Thoracic aorta (tissue), 2 donors: ENCODE measurements at regions not wholly inside any gene's neighbourhood (a gene's known extent, or its start where the extent isn't known, plus 50 kb on each side); places are given as distances from the start of the nearest gene placed in this dataset.

Source experiments
- ATAC-seq: fragments of 150-250 bp; one replicate; pipeline ENCODE4 v1.8.0; 2017; ENCODE audit warnings: low read depth; ENCODE audit not compliant: insufficient number of reproducible peaks, low FRiP score
- DNase-seq: peaks from one replicate; pipeline ENCODE4 v3.0.0-alpha.2; 2020; ENCODE audit warnings: low spot score
- H3K27ac ChIP-seq, 2 donors: fragments of 200-600 bp; sonication (generic); 1 replicate in 1 of 2; 2 replicates in 1 of 2; pipeline ENCODE4 v1.5.1; 2016; ENCODE audit warnings: mild to moderate bottlenecking in 2 of 2, moderate library complexity in 2 of 2
- H3K27me3 ChIP-seq: fragments of 200-600 bp; sonication (generic); replicated peaks from 2 replicates; pipeline ENCODE4 v1.6.0; 2016; ENCODE audit warnings: mild to moderate bottlenecking; ENCODE audit not compliant: insufficient read depth
- H3K36me3 ChIP-seq: fragments of 200-600 bp; sonication (generic); one replicate; pipeline ENCODE4 v1.5.1; 2016
- H3K4me1 ChIP-seq, 2 donors: fragments of 200-600 bp; sonication (generic); 1 replicate in 1 of 2; 2 replicates in 1 of 2; pipeline versions ENCODE4 v1.5.1 to v1.6.0; 2016; ENCODE audit warnings: low read depth in 2 of 2, mild to moderate bottlenecking in 1 of 2; ENCODE audit not compliant: control insufficient read depth in 1 of 2
- H3K4me3 ChIP-seq: fragments of 200-600 bp; sonication (generic); 2 replicates; pipeline ENCODE4 v1.5.1; 2016; ENCODE audit warnings: mild to moderate bottlenecking
- H3K9me3 ChIP-seq: fragments of 200-600 bp; sonication (generic); 2 replicates; pipeline ENCODE4 v1.5.1; 2016
- TF ChIP-seq, protein P1 (sequence below): fragments of 200-600 bp; sonication (generic); IDR thresholded peaks from one replicate; pipeline ENCODE4 v1.5.1; 2019; ENCODE audit warnings: antibody characterized with exemption

DNA sequence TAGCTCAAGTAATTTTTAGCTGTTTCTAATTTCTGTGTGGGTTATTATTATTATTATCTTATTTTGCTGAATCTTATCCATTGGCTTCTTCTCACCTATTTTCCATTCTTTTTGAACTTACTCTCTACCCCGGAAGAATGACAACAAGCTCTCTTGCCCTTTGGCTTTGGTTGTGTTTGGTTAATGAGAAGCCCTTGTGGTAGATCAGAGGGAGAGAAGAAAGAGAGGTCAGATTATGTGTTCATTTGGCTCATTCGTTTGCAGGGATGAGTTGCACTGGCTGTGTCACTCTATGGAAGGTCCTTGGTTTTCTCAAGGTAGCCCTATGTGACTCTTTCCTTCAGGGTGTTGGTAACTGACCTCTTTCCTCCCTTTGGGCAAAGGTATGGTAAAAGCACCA is 391.9 kb downstream of the LMO4 start:
- Histone ChIP-seq H3K4me3 (no peak overlapping the region), H3K27me3 (no peaks in the 10 kb centered on the region), H3K27ac (no peak overlapping the region), H3K9me3 (no peaks in the 10 kb centered on the region), H3K36me3 (no peaks in the 10 kb centered on the region), H3K4me1 (no peaks in the 10 kb centered on the region)
- no peak for DNase-seq
- ATAC-seq, result no peak
- TF ChIP-seq, protein P1, sequence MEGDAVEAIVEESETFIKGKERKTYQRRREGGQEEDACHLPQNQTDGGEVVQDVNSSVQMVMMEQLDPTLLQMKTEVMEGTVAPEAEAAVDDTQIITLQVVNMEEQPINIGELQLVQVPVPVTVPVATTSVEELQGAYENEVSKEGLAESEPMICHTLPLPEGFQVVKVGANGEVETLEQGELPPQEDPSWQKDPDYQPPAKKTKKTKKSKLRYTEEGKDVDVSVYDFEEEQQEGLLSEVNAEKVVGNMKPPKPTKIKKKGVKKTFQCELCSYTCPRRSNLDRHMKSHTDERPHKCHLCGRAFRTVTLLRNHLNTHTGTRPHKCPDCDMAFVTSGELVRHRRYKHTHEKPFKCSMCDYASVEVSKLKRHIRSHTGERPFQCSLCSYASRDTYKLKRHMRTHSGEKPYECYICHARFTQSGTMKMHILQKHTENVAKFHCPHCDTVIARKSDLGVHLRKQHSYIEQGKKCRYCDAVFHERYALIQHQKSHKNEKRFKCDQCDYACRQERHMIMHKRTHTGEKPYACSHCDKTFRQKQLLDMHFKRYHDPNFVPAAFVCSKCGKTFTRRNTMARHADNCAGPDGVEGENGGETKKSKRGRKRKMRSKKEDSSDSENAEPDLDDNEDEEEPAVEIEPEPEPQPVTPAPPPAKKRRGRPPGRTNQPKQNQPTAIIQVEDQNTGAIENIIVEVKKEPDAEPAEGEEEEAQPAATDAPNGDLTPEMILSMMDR, result no peak

DNA sequence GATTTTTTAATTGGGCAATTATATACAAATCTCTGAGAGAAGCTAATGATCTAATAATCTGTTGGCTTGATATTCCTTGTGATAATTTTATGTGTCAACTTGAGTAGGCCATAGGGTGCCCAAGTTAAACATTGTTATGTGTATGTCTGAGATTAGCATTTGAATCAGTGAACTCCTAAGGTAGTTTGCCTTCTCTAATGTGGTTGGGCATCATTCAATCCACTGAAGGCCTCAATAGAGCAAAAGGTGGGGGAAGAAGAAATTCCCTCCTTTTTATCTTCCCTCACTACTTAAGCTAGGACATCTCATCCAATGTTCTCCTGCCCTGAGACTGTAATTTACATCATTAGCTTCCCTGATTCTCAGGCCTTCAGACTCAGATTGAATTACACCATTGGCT is 394.5 kb downstream of the LMO4 start:
- no peak overlapping the region for H3K4me3 ChIP-seq
- ATAC-seq, result no peak

DNA sequence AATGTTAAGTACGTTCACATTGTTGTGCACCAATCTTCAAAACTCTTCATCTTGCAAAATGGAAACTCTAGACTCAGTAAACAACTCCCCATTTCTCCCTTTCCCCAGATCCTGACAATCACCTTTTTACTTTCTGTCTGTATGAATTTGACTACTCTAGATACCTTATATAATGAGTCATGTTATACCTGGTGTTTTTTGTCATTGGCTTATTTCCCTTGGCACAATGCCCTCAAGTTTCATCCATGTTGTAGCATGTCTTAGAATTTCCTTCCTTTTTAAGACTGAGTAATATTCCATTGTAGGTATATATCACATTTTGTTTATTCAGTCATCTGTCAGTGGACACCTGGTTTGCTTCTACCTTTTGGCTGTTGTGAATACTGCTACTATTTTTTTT is 399.5 kb downstream of the LMO4 start:
- Histone ChIP-seq H3K36me3 (no peaks in the 10 kb centered on the region), H3K27ac (no peak overlapping the region), H3K4me3 (no peak overlapping the region), H3K27me3 (no peaks in the 10 kb centered on the region), H3K9me3 (no peaks in the 10 kb centered on the region), H3K4me1 (no peaks in the 10 kb centered on the region)
- no peak for ATAC-seq
- no peak for DNase-seq
- TF ChIP-seq, protein P1, result no peak

More for the DNA sequence above, 394.5 kb downstream of the LMO4 start:
- Histone ChIP-seq H3K36me3 (no peaks in the 10 kb centered on the region), H3K27me3 (no peaks in the 10 kb centered on the region), H3K27ac (no peak overlapping the region), H3K9me3 (no peaks in the 10 kb centered on the region), H3K4me1 (no peaks in the 10 kb centered on the region)
- DNase-seq, result no peak
- TF ChIP-seq, protein P1, result no peak

DNA sequence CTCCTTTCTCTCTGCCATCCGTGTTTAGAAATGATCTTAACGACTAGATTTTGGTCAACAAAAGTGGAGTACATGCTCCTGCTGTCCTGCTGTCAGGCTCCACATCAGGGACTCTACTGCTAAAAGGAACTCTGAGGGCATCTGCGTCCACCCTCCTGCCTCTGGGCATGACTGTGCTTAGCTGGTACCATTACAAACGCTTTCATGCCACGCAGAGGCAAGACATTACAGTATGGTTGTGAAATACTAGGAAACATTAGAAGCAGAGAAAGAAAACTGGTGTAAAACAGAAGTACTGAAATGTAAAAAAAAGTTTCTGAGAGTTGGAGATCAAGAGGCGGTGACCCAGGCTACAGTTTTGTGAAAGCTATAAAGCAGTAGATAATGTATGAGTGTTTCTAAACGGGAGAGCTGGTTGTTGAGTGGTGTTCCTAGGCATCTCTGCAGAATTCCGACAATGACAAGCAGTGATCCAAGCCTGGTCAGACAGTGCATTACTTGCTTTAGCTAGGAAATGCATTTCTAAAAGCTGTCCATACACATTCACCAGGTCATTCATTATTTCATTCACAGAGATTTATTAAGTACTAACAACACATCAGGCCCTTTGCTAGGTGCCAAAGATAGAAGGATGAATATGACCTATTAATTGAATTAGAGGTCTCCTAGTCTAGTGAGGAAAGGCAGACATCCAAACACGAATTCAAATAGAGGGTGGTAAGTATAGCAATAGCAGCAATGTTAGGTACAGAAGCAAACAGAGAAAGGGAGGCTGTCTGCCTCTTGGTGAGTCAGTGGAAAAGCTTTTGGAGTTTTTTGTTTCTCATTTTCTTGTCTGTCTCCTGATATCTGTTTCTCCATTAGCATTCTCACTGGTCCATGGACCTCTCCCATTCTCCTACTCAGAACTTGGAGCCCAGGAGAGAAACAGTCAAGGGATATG is 401.9 kb downstream of the LMO4 start:
- TF ChIP-seq, protein P1, result no peak
- ATAC-seq (no peak), DNase-seq (no peak)
- Histone ChIP-seq H3K27ac (no peak overlapping the region), H3K4me3 (no peak overlapping the region), H3K4me1 (no peaks in the 10 kb centered on the region), H3K9me3 (no peaks in the 10 kb centered on the region), H3K27me3 (no peaks in the 10 kb centered on the region), H3K36me3 (no peaks in the 10 kb centered on the region)

DNA sequence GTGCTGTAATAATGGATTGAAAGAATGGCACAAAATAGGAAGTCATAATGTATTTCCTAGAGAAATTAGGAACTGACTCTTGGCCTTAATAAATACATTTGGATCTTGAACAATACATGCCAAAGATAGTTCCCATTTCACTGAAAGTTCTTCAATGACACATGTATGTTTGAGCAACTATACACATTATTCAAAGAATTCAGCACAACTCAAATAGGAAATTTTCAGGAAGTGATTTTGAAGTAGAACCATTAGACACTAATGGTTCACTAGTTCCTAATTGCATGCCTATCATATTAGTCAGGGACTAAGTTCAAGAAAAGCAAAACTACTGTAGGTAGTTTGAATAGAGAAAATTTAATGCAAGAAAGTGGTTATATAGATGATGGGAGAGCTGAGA is 404.7 kb downstream of the LMO4 start:
- TF ChIP-seq, protein P1, result no peak
- Histone ChIP-seq H3K9me3 (no peaks in the 10 kb centered on the region), H3K4me3 (no peak overlapping the region), H3K27ac (no peak overlapping the region), H3K27me3 (no peaks in the 10 kb centered on the region), H3K36me3 (no peaks in the 10 kb centered on the region), H3K4me1 (no peaks in the 10 kb centered on the region)
- no peak for DNase-seq
- ATAC-seq, result no peak
